Astrocyte (in vitro differentiated cells and primary cell): ENCODE measurements at regions not wholly inside any gene's neighbourhood (a gene's known extent, or its start where the extent isn't known, plus 50 kb on each side); places are given as distances from the start of the nearest gene placed in this dataset.

Experiments used
- CTCF ChIP-seq: IDR thresholded peaks from 2 replicates; pipeline ENCODE4 v1.5.1; 2011; ENCODE audit warnings: low read depth, mild to moderate bottlenecking, inconsistent platforms, low read length, moderate library complexity; ENCODE audit not compliant: insufficient read depth
- EZH2 ChIP-seq: IDR thresholded peaks from 2 replicates; pipeline ENCODE4 v1.6.1; 2012; ENCODE audit warnings: mild to moderate bottlenecking, low read length, inconsistent platforms; ENCODE audit not compliant: insufficient read depth

DNA sequence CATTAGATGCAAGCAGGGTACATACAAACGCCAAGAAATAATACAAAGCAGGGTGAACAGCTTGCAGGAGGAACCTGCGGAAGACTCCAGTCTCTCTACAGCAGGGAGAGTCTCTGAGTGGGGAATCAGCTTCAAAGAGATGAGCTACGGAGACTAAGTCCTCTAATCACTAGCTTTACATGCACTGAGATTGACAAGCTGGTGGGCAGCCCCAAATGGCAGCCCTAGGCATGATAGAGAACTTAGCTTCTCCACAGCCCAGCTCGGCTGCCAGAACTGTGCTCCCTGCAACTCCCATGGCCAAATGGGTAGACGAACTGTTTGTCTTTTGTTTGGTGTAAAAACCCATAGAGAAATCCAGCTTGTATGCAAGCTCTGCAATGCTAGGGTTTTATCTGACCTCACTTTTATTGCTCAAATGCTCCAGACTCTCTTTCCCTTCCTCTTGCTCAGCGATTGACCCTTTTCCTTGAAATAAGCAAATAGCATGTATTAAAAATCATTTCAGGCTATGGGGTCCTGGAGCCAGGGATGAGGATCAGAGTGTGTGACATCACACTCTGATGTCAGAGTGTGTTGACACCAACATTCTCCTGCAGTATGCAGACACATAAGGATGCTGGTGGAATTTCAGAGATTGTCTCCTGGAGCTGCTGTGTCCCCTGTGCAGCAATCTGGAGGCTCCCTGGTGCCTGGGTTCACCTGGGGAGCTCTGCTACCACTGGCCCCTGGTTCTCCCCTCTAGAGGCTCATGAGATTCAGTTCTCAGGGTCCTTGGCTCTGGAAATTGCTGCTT lies 238.5 kb downstream of the TTLL7 start:
- TF ChIP-seq CTCF (no peak), EZH2 (no peak)
